ENCODE measurements at regions not wholly inside any gene's neighbourhood (a gene's known extent, or its start where the extent isn't known, plus 50 kb on each side); places are given as distances from the start of the nearest gene placed in this dataset.

- 89 to 100% methylated on average over 1 to 3 of the region's 3 CpGs for WGBS, 2 donors (ENCODE audit: low coverage in 1 of 2)
- H3K36me3 ChIP-seq: no peaks in the 10 kb centered on the region
- TF ChIP-seq POLR2AphosphoS5 (IDR thresholded peaks at IDR 0.05) (no peak), EP300 (IDR thresholded peaks at IDR 0.05) (no peak), POLR2A (IDR thresholded peaks at IDR 0.05) (no peak)
- TF ChIP-seq, protein P1, sequence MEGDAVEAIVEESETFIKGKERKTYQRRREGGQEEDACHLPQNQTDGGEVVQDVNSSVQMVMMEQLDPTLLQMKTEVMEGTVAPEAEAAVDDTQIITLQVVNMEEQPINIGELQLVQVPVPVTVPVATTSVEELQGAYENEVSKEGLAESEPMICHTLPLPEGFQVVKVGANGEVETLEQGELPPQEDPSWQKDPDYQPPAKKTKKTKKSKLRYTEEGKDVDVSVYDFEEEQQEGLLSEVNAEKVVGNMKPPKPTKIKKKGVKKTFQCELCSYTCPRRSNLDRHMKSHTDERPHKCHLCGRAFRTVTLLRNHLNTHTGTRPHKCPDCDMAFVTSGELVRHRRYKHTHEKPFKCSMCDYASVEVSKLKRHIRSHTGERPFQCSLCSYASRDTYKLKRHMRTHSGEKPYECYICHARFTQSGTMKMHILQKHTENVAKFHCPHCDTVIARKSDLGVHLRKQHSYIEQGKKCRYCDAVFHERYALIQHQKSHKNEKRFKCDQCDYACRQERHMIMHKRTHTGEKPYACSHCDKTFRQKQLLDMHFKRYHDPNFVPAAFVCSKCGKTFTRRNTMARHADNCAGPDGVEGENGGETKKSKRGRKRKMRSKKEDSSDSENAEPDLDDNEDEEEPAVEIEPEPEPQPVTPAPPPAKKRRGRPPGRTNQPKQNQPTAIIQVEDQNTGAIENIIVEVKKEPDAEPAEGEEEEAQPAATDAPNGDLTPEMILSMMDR (IDR thresholded peaks at IDR 0.05): no peak
- H3K27me3 ChIP-seq: no peaks in the 10 kb centered on the region
- no peaks in the 10 kb centered on the region for H3K4me1 ChIP-seq
- H3K27ac ChIP-seq: no peak overlapping the region
- no peak for ATAC-seq
- H3K4me3 ChIP-seq: no peak overlapping the region
- H3K9me3 ChIP-seq: peaks cover 0 to 6% (median 0%) of the 10 kb centered on the region in 3 donors
These were observed 69.3 kb upstream of the FAM241A start for GRCh38 chr4:112075906-112076305.

GRCh38 chr4:112076919-112077608 is 68.2 kb upstream of the FAM241A start:
- no peak for ATAC-seq
- WGBS, 2 donors (ENCODE audit: low coverage in 1 of 2): 65 to 100% methylated on average over 1 to 3 of the region's 6 CpGs

DNA sequence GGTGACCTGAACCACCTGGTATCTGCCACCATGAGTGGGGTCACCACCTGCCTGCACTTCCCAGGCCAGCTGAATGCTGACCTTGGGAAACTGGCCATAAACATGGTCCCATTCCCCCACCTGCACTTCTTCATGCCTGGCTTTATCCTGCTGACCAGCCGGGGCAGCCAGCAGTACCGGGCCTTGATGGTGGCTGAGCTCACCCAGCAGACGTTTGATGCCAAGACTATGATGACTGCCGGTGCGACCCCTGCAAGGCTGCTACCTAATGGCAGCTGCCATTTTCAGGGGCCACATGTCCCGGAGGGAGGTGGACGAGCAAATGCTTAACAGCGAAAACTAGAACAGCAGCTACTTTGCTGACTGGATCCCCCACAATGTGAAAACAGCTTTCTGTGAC is 67.5 kb upstream of the FAM241A start:
- no CpG with 5 or more reads among the region's 8 CpGs for WGBS, 2 donors (ENCODE audit: low coverage in 1 of 2)
- ATAC-seq: no peak
- no peak for TF ChIP-seq EP300 (IDR thresholded peaks at IDR 0.05)
- no peak for TF ChIP-seq POLR2A (IDR thresholded peaks at IDR 0.05)
- TF ChIP-seq, protein P1 (IDR thresholded peaks at IDR 0.05): no peak
- H3K27ac ChIP-seq: no peak overlapping the region
- no peak overlapping the region for H3K4me3 ChIP-seq
- no peaks in the 10 kb centered on the region for H3K27me3 ChIP-seq
- H3K4me1 ChIP-seq: no peaks in the 10 kb centered on the region
- no peaks in the 10 kb centered on the region for H3K36me3 ChIP-seq
- peaks cover 0 to 6% (median 0%) of the 10 kb centered on the region in 3 donors for H3K9me3 ChIP-seq

More at GRCh38 chr4:112076919-112077608, 68.2 kb upstream of the FAM241A start:
- no peak overlapping the region for H3K4me3 ChIP-seq
- no peaks in the 10 kb centered on the region for H3K36me3 ChIP-seq
- peaks cover 0 to 6% (median 0%) of the 10 kb centered on the region in 3 donors for H3K9me3 ChIP-seq
- no peaks in the 10 kb centered on the region for H3K27me3 ChIP-seq
- no peak overlapping the region for H3K27ac ChIP-seq
- no peak for TF ChIP-seq POLR2A (IDR thresholded peaks at IDR 0.05)
- no peak for TF ChIP-seq POLR2AphosphoS5 (IDR thresholded peaks at IDR 0.05)
- TF ChIP-seq EP300 (IDR thresholded peaks at IDR 0.05): no peak
- TF ChIP-seq, protein P1 (IDR thresholded peaks at IDR 0.05): no peak
- no peaks in the 10 kb centered on the region for H3K4me1 ChIP-seq

GRCh38 chr4:112082954-112083586 is 62.2 kb upstream of the FAM241A start:
- no peaks in the 10 kb centered on the region for H3K9me3 ChIP-seq
- ATAC-seq: no peak
- no peaks in the 10 kb centered on the region for H3K36me3 ChIP-seq
- 64 to 73% methylated on average over 2 of the region's 2 CpGs for WGBS, 2 donors (ENCODE audit: low coverage in 1 of 2)
- H3K27ac ChIP-seq: peak overlapping the region in 2 of 4 donors; percentile 29 to 39
- no peaks in the 10 kb centered on the region for H3K27me3 ChIP-seq
- H3K4me1 ChIP-seq: no peaks in the 10 kb centered on the region
- TF ChIP-seq POLR2AphosphoS5 (IDR thresholded peaks at IDR 0.05): peak; percentile 6
- TF ChIP-seq, protein P1 (IDR thresholded peaks at IDR 0.05): no peak
- no peak for TF ChIP-seq EP300 (IDR thresholded peaks at IDR 0.05)
- TF ChIP-seq POLR2A (IDR thresholded peaks at IDR 0.05): no peak
- H3K4me3 ChIP-seq: no peak overlapping the region
